WTC11 (cell line): ENCODE measurements at regions not wholly inside any gene's neighbourhood (a gene's known extent, or its start where the extent isn't known, plus 50 kb on each side); places are given as distances from the start of the nearest gene placed in this dataset.

ENCODE experiments used
- CREB1 ChIP-seq: sonication (generic); formaldehyde crosslinking; IDR thresholded peaks from 2 replicates; pipeline ENCODE4 v1.8.0; 2023; ENCODE audit warnings: mild to moderate bottlenecking, missing genetic modification reagents
- MXD4 ChIP-seq: fragments of 250-450 bp; sonication (Bioruptor Pico); IDR thresholded peaks from 2 replicates; pipeline ENCODE4 v1.8.0; 2021; ENCODE audit warnings: mild to moderate bottlenecking, moderate library complexity, borderline replicate concordance
- SMAD3 ChIP-seq: sonication (generic); formaldehyde crosslinking; IDR thresholded peaks from 2 replicates; pipeline ENCODE4 v1.8.0; 2022; ENCODE audit warnings: missing genetic modification reagents, mild to moderate bottlenecking, borderline replicate concordance
- SMAD4 ChIP-seq: sonication (generic); formaldehyde crosslinking; IDR thresholded peaks from 2 replicates; pipeline ENCODE4 v1.8.0; 2022; ENCODE audit warnings: mild to moderate bottlenecking, missing genetic modification reagents
- TF ChIP-seq, protein P1 (sequence below): fragments of 200-600 bp; IDR thresholded peaks from 2 replicates; pipeline ENCODE4 v1.8.0; 2022; ENCODE audit warnings: antibody characterized with exemption
- TF ChIP-seq, protein P2 (sequence below): sonication (generic); formaldehyde crosslinking; IDR thresholded peaks from 2 replicates; pipeline ENCODE4 v1.8.0; 2022; ENCODE audit warnings: mild to moderate bottlenecking, missing genetic modification reagents

DNA sequence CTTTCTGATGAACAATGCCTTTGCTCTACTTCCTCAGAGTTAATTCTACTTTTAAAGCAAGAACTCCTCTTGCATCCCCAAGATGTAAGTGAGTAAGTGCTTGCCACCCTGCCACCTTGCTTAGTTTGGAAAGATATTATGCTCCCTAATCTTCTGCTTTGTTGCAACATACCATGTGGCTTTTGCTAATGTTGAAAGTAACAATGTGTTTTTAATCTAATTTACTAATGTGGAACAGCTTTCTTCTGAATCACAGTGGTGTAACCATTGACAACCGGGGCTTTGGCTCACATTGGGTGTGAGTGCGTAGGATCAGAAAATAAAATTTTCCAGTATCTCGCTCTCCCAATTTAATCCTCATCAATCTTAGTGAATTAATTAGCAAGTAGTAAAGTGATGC lies 254.1 kb upstream of the PTER start:
- TF ChIP-seq CREB1 (CRISPR knock-in tag) (no peak), SMAD3 (CRISPR knock-in tag) (no peak), MXD4 (CRISPR knock-in tag) (no peak), SMAD4 (CRISPR knock-in tag) (no peak)
- TF ChIP-seq, protein P1, sequence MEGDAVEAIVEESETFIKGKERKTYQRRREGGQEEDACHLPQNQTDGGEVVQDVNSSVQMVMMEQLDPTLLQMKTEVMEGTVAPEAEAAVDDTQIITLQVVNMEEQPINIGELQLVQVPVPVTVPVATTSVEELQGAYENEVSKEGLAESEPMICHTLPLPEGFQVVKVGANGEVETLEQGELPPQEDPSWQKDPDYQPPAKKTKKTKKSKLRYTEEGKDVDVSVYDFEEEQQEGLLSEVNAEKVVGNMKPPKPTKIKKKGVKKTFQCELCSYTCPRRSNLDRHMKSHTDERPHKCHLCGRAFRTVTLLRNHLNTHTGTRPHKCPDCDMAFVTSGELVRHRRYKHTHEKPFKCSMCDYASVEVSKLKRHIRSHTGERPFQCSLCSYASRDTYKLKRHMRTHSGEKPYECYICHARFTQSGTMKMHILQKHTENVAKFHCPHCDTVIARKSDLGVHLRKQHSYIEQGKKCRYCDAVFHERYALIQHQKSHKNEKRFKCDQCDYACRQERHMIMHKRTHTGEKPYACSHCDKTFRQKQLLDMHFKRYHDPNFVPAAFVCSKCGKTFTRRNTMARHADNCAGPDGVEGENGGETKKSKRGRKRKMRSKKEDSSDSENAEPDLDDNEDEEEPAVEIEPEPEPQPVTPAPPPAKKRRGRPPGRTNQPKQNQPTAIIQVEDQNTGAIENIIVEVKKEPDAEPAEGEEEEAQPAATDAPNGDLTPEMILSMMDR, result no peak
- TF ChIP-seq, protein P2, sequence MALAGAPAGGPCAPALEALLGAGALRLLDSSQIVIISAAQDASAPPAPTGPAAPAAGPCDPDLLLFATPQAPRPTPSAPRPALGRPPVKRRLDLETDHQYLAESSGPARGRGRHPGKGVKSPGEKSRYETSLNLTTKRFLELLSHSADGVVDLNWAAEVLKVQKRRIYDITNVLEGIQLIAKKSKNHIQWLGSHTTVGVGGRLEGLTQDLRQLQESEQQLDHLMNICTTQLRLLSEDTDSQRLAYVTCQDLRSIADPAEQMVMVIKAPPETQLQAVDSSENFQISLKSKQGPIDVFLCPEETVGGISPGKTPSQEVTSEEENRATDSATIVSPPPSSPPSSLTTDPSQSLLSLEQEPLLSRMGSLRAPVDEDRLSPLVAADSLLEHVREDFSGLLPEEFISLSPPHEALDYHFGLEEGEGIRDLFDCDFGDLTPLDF (CRISPR knock-in tag), result no peak
